ENCODE measurements at regions not wholly inside any gene's neighbourhood (a gene's known extent, or its start where the extent isn't known, plus 50 kb on each side); places are given as distances from the start of the nearest gene placed in this dataset.

GRCh38 chr5:58149345-58149744 lies 310.5 kb downstream of the PLK2 start:
- no peak for TF ChIP-seq CTCF (IDR thresholded peaks at IDR 0.05)
- no peak for TF ChIP-seq POLR2A (IDR thresholded peaks at IDR 0.05)
- TF ChIP-seq POLR2AphosphoS5 (IDR thresholded peaks at IDR 0.05) = no peak

Measured in breast epithelium (tissue), 3 donors.